GM19238 (cell line): ENCODE measurements at regions not wholly inside any gene's neighbourhood (a gene's known extent, or its start where the extent isn't known, plus 50 kb on each side); places are given as distances from the start of the nearest gene placed in this dataset.

Experiments
- DNase-seq: peaks from one replicate; pipeline ENCODE4 v3.0.0; 2011; ENCODE audit warnings: low spot score; ENCODE audit not compliant: insufficient read length

GRCh38 chr12:76706101-76706500, 57.8 kb upstream of the ZDHHC17 start:
- DNase-seq = no peak

- no peak for DNase-seq
These were observed 57.2 kb upstream of the ZDHHC17 start for GRCh38 chr12:76706761-76707160.

GRCh38 chr12:76707772-76708171, 56.1 kb upstream of the ZDHHC17 start:
- DNase-seq = no peak

- DNase-seq = no peak
These were observed 55.6 kb upstream of the ZDHHC17 start for GRCh38 chr12:76708296-76708695.

GRCh38 chr12:76711241-76711640, 52.7 kb upstream of the ZDHHC17 start:
- DNase-seq = no peak

- no peak for DNase-seq
These were observed 50.8 kb upstream of the ZDHHC17 start for GRCh38 chr12:76713130-76713529.

- DNase-seq = no peak
These were observed 49.9 kb upstream of the ZDHHC17 start for GRCh38 chr12:76713986-76714385.
